ENCODE measurements at regions not wholly inside any gene's neighbourhood (a gene's known extent, or its start where the extent isn't known, plus 50 kb on each side); places are given as distances from the start of the nearest gene placed in this dataset.

- H3K9me3 ChIP-seq, result peaks cover 0 to 15% (median 0%) of the 10 kb centered on the region in 3 donors
- ATAC-seq, result no peak
- no peaks in the 10 kb centered on the region for H3K36me3 ChIP-seq
- TF ChIP-seq POLR2A (IDR thresholded peaks at IDR 0.05), result no peak
- no peak for TF ChIP-seq CTCF (IDR thresholded peaks at IDR 0.05)
- TF ChIP-seq POLR2AphosphoS5 (IDR thresholded peaks at IDR 0.05), result no peak
- TF ChIP-seq EP300 (IDR thresholded peaks at IDR 0.05), result no peak
- no peak overlapping the region for H3K27ac ChIP-seq
- no peak overlapping the region for H3K4me3 ChIP-seq
- peaks cover 38% of the 10 kb centered on the region for H3K27me3 ChIP-seq
- H3K4me1 ChIP-seq, result no peaks in the 10 kb centered on the region
- WGBS, 2 donors (ENCODE audit: low coverage in 1 of 2), result 42 to 48% methylated on average over 3 to 8 of the region's 15 CpGs
These were observed 51.9 kb upstream of the ALX4 start for GRCh38 chr11:44361813-44362212.

GRCh38 chr11:44363116-44363515 is 53.2 kb upstream of the ALX4 start:
- no peaks in the 10 kb centered on the region for H3K4me1 ChIP-seq
- peaks cover 0 to 15% (median 0%) of the 10 kb centered on the region in 3 donors for H3K9me3 ChIP-seq
- no peaks in the 10 kb centered on the region for H3K36me3 ChIP-seq
- no peak overlapping the region for H3K27ac ChIP-seq
- H3K27me3 ChIP-seq, result peaks cover 35% of the 10 kb centered on the region
- no peak overlapping the region for H3K4me3 ChIP-seq
- ATAC-seq, result no peak
- TF ChIP-seq POLR2AphosphoS5 (IDR thresholded peaks at IDR 0.05) (no peak), POLR2A (IDR thresholded peaks at IDR 0.05) (no peak), EP300 (IDR thresholded peaks at IDR 0.05) (no peak), CTCF (IDR thresholded peaks at IDR 0.05) (no peak)
- WGBS, 2 donors (ENCODE audit: low coverage in 1 of 2), result 14 to 29% methylated on average over 1 to 3 of the region's 3 CpGs

GRCh38 chr11:44364596-44364995 is 54.7 kb upstream of the ALX4 start:
- H3K27ac ChIP-seq, result no peak overlapping the region
- H3K27me3 ChIP-seq, result peaks cover 28% of the 10 kb centered on the region
- H3K9me3 ChIP-seq, result peaks cover 0 to 15% (median 0%) of the 10 kb centered on the region in 3 donors
- TF ChIP-seq POLR2A (IDR thresholded peaks at IDR 0.05), result no peak
- 60% methylated on average over 1 of the region's 3 CpGs; no CpG with 5 or more reads in 1 of the 2 donors for WGBS, 2 donors (ENCODE audit: low coverage in 1 of 2)
- H3K36me3 ChIP-seq, result no peaks in the 10 kb centered on the region
- no peak overlapping the region for H3K4me3 ChIP-seq
- no peak for ATAC-seq
- H3K4me1 ChIP-seq, result no peaks in the 10 kb centered on the region

- no peak overlapping the region for H3K4me3 ChIP-seq
- ATAC-seq, result no peak
- peaks cover 25% of the 10 kb centered on the region for H3K27me3 ChIP-seq
- H3K27ac ChIP-seq, result no peak overlapping the region
- peaks cover 0 to 15% (median 0%) of the 10 kb centered on the region in 3 donors for H3K9me3 ChIP-seq
- TF ChIP-seq POLR2A (IDR thresholded peaks at IDR 0.05), result no peak
- TF ChIP-seq POLR2AphosphoS5 (IDR thresholded peaks at IDR 0.05), result no peak
- no peak for TF ChIP-seq EP300 (IDR thresholded peaks at IDR 0.05)
- no peak for TF ChIP-seq CTCF (IDR thresholded peaks at IDR 0.05)
- WGBS, 2 donors (ENCODE audit: low coverage in 1 of 2), result no CpG with 5 or more reads among the region's 9 CpGs
- H3K36me3 ChIP-seq, result no peaks in the 10 kb centered on the region
- no peaks in the 10 kb centered on the region for H3K4me1 ChIP-seq
These were observed 55.7 kb upstream of the ALX4 start for GRCh38 chr11:44365616-44366015.

- ATAC-seq, result no peak
- no peak for TF ChIP-seq POLR2A (IDR thresholded peaks at IDR 0.05)
- no peak for TF ChIP-seq CTCF (IDR thresholded peaks at IDR 0.05)
- TF ChIP-seq POLR2AphosphoS5 (IDR thresholded peaks at IDR 0.05), result no peak
- TF ChIP-seq EP300 (IDR thresholded peaks at IDR 0.05), result no peak
- peaks cover 0 to 15% (median 0%) of the 10 kb centered on the region in 3 donors for H3K9me3 ChIP-seq
- H3K4me3 ChIP-seq, result no peak overlapping the region
- 48 to 84% methylated on average over 3 of the region's 6 CpGs for WGBS, 2 donors (ENCODE audit: low coverage in 1 of 2)
- no peaks in the 10 kb centered on the region for H3K36me3 ChIP-seq
- H3K4me1 ChIP-seq, result no peaks in the 10 kb centered on the region
- H3K27ac ChIP-seq, result no peak overlapping the region
- peaks cover 23% of the 10 kb centered on the region for H3K27me3 ChIP-seq
These were observed 56.1 kb upstream of the ALX4 start for GRCh38 chr11:44366026-44366425.

Data from gastroesophageal sphincter (tissue), 4 donors.